Testis (tissue), 2 donors: ENCODE measurements at regions not wholly inside any gene's neighbourhood (a gene's known extent, or its start where the extent isn't known, plus 50 kb on each side); places are given as distances from the start of the nearest gene placed in this dataset.
"Not testable (repeated sequence)": the region's sequence is repeated elsewhere in the genome, so short reads cannot be mapped to it uniquely, and the experiment has no call there.

Source experiments
- DNase-seq: peaks from one replicate; pipeline ENCODE4 v3.0.0-alpha.2; 2019
- H3K27ac ChIP-seq, 2 donors: fragments of 200-600 bp; sonication (generic); one replicate each; pipeline ENCODE4 v1.5.1; 2019
- H3K27me3 ChIP-seq: fragments of 200-600 bp; sonication (generic); one replicate; pipeline ENCODE4 v1.5.1; 2019
- H3K36me3 ChIP-seq: fragments of 200-600 bp; sonication (generic); one replicate; pipeline ENCODE4 v1.5.1; 2017; ENCODE audit warnings: low read depth; ENCODE audit errors: missing control alignments
- H3K4me1 ChIP-seq: fragments of 200-600 bp; sonication (generic); one replicate; pipeline ENCODE4 v1.5.1; 2019
- H3K4me3 ChIP-seq, 2 donors: fragments of 200-600 bp; sonication (generic); one replicate each; pipeline ENCODE4 v1.5.1; 2017 to 2019
- H3K9me3 ChIP-seq: fragments of 200-600 bp; sonication (generic); one replicate; pipeline ENCODE4 v1.5.1; 2017
- POLR2A ChIP-seq: fragments of 450-650 bp; IDR thresholded peaks from one replicate; pipeline ENCODE4 v1.6.1; 2017; ENCODE audit warnings: antibody characterized with exemption, mild to moderate bottlenecking, moderate library complexity
- WGBS, 2 donors: methylation state at CpG; one replicate each; pipeline ENCODE4 v1.1.5; 2018; 5-methylcytosine and 5-hydroxymethylcytosine counted together
- intact Hi-C: fragments of 100-400 bp; cut with DNase I; formaldehyde crosslinking; loops from one replicate; pipeline ENCODE4 v1.15.1; 2023; ENCODE audit warnings: low total_unique reads
- TF ChIP-seq, protein P1 (sequence below), 3 experiments: fragments of 450-650 bp in 2 of 3; fragments of 200-600 bp in 1 of 3; sonication (generic) in 1 of 3; IDR thresholded peaks; one replicate each; pipeline ENCODE4 v1.5.1; 2016 to 2019; ENCODE audit warnings: antibody characterized with exemption in 3 of 3, mild to moderate bottlenecking in 2 of 3, moderate library complexity in 1 of 3

DNA sequence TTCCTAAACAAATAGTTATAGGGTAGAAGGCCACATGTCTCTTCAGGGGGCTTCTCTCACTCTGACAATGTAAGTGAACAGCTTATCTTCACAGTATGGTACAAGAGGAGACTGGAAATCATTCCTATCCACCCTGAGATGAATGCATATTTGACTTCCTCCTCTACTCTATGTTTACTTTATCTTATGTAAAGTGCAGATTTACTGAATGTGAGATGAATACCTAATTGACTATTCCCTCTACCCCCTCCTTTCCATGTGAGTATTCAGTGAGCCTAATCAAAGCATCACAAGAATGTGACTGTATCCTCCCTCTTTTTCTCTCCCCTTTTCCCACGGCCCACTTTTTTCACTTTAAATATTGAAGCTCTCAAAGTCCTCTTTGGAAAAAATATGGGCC lies 132.5 kb downstream of the BACH1 start:
- no peak for TF ChIP-seq POLR2A
- TF ChIP-seq, protein P1, sequence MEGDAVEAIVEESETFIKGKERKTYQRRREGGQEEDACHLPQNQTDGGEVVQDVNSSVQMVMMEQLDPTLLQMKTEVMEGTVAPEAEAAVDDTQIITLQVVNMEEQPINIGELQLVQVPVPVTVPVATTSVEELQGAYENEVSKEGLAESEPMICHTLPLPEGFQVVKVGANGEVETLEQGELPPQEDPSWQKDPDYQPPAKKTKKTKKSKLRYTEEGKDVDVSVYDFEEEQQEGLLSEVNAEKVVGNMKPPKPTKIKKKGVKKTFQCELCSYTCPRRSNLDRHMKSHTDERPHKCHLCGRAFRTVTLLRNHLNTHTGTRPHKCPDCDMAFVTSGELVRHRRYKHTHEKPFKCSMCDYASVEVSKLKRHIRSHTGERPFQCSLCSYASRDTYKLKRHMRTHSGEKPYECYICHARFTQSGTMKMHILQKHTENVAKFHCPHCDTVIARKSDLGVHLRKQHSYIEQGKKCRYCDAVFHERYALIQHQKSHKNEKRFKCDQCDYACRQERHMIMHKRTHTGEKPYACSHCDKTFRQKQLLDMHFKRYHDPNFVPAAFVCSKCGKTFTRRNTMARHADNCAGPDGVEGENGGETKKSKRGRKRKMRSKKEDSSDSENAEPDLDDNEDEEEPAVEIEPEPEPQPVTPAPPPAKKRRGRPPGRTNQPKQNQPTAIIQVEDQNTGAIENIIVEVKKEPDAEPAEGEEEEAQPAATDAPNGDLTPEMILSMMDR (IDR thresholded peaks at IDR 0.05) = no peak
- Histone ChIP-seq H3K27me3 (no peaks in the 10 kb centered on the region), H3K36me3 (no peaks in the 10 kb centered on the region), H3K4me1 (no peaks in the 10 kb centered on the region), H3K9me3 (no peaks in the 10 kb centered on the region), H3K4me3 (no peak overlapping the region), H3K27ac (no peak overlapping the region)
- intact Hi-C loops = no loop called here
- DNase-seq = no peak
- 47 to 71% methylated on average over 1 of the region's 1 CpG for WGBS, 2 donors

DNA sequence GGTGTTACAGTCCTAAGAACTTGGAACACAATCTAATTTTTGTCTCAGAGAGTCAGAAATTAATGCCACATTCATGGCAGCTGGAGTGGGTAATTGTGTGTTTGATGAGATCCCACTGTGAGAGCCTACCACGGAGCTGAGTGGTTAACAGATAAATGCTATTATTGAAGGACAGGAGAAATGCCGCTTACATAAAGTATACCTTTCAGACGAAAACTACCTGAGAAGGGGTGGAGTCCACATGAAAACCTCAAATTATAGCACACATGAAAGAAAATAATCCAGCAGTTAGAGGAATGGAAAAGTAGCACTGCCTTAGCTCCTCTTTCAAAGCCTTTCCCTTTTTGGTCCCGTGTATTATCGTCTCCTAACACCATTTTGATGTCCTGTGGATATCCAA lies 133.0 kb downstream of the BACH1 start:
- TF ChIP-seq, protein P1 (IDR thresholded peaks at IDR 0.05) = no peak
- TF ChIP-seq POLR2A = no peak
- H3K4me1 ChIP-seq = no peaks in the 10 kb centered on the region
- H3K4me3 ChIP-seq = no peak overlapping the region
- no peak overlapping the region for H3K27ac ChIP-seq
- H3K27me3 ChIP-seq = no peaks in the 10 kb centered on the region
- no peak for DNase-seq
- H3K36me3 ChIP-seq = no peaks in the 10 kb centered on the region
- intact Hi-C loops = no loop called here
- no peaks in the 10 kb centered on the region for H3K9me3 ChIP-seq
- WGBS, 2 donors = 93 to 94% methylated on average over 5 of the region's 5 CpGs

DNA sequence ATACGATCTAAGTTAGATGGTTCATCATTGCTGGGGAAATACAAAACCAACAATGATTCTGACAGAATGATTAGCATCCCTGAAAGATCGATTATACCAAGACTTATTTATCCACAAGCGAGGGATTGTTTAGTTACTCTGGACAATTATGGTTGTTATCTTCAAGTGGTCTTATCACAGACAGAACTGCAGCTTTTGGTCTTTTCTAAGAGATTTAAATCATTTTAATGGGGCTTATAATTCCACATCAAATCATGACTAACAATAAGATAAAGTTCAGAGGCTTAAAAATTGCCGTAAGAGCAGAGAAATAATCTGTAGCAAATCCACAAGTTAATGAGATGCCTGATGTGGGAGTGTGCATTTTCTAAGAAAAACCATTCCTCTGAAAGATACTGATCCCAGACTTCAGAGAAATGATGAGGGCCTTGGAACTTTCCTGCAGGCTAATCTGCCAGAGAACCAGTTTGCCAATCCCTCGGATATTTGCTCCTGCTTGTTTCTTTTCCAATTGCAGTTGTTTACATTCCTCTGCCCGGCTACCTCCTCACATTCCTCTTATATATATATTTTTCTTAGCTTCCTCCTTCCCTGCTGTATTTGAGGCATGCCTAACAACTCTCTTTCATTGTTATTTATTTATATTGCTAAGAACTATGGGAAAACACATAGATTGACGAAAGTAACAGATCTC lies 134.8 kb downstream of the BACH1 start:
- no peaks in the 10 kb centered on the region for H3K36me3 ChIP-seq
- intact Hi-C loops = no loop called here
- DNase-seq = no peak
- no peak overlapping the region for H3K27ac ChIP-seq
- 58 to 72% methylated on average over 7 of the region's 7 CpGs for WGBS, 2 donors
- H3K4me1 ChIP-seq = no peaks in the 10 kb centered on the region
- H3K4me3 ChIP-seq = no peak overlapping the region
- no peaks in the 10 kb centered on the region for H3K27me3 ChIP-seq
- TF ChIP-seq, protein P1 (IDR thresholded peaks at IDR 0.05) = no peak
- no peaks in the 10 kb centered on the region for H3K9me3 ChIP-seq

GRCh38 chr21:29434081-29434480 lies 135.4 kb downstream of the BACH1 start:
- no peak overlapping the region for H3K4me3 ChIP-seq
- H3K27ac ChIP-seq = no peak overlapping the region
- WGBS, 2 donors = 81 to 87% methylated on average over 7 of the region's 7 CpGs
- H3K36me3 ChIP-seq = no peaks in the 10 kb centered on the region
- intact Hi-C loops = no loop called here
- H3K9me3 ChIP-seq = no peaks in the 10 kb centered on the region
- H3K4me1 ChIP-seq = no peaks in the 10 kb centered on the region
- TF ChIP-seq, protein P1 (IDR thresholded peaks at IDR 0.05) = no peak
- TF ChIP-seq POLR2A = no peak
- DNase-seq = no peak
- no peaks in the 10 kb centered on the region for H3K27me3 ChIP-seq

GRCh38 chr21:29434982-29435381 lies 136.3 kb downstream of the BACH1 start:
- H3K27ac ChIP-seq, intact Hi-C loops, DNase-seq, H3K4me1 ChIP-seq, H3K9me3 ChIP-seq, H3K4me3 ChIP-seq, H3K36me3 ChIP-seq, H3K27me3 ChIP-seq: not testable (repeated sequence)
- WGBS, 2 donors = 91 to 100% methylated on average over 2 of the region's 2 CpGs
